Neural cell (in vitro differentiated cells): ENCODE measurements at regions not wholly inside any gene's neighbourhood (a gene's known extent, or its start where the extent isn't known, plus 50 kb on each side); places are given as distances from the start of the nearest gene placed in this dataset.
"Not testable (repeated sequence)": the region's sequence is repeated elsewhere in the genome, so short reads cannot be mapped to it uniquely, and the experiment has no call there.

Experiments
- CTCF ChIP-seq: fragments of 450-650 bp; IDR thresholded peaks from 2 replicates; pipeline ENCODE4 v1.5.1; 2014; ENCODE audit warnings: antibody characterized with exemption, mild to moderate bottlenecking, moderate library complexity; ENCODE audit not compliant: poor library complexity, severe bottlenecking
- EP300 ChIP-seq: fragments of 450-650 bp; conservative IDR thresholded peaks from 2 replicates; pipeline ENCODE4 v1.6.1; 2014; ENCODE audit warnings: antibody characterized with exemption, mild to moderate bottlenecking, moderate library complexity; ENCODE audit not compliant: poor library complexity, severe bottlenecking
- REST ChIP-seq: IDR thresholded peaks from 2 replicates; pipeline ENCODE4 v1.6.1; 2012; ENCODE audit warnings: borderline replicate concordance
- SMC3 ChIP-seq: fragments of 450-650 bp; conservative IDR thresholded peaks from 2 replicates; pipeline ENCODE4 v1.6.1; 2014; ENCODE audit warnings: antibody characterized with exemption, mild to moderate bottlenecking, moderate library complexity; ENCODE audit not compliant: poor library complexity
- TAF1 ChIP-seq: IDR thresholded peaks from 2 replicates; pipeline ENCODE4 v1.6.1; 2012; ENCODE audit warnings: low read depth

- TF ChIP-seq CTCF, REST, TAF1, EP300, SMC3: not testable (repeated sequence)
These were observed 778.6 kb downstream of the UQCRFS1 start for GRCh38 chr19:28434365-28434764.
